ENCODE measurements at regions not wholly inside any gene's neighbourhood (a gene's known extent, or its start where the extent isn't known, plus 50 kb on each side); places are given as distances from the start of the nearest gene placed in this dataset.

GRCh38 chr3:44128057-44128775, 113.5 kb upstream of the TOPAZ1 start:
- Histone ChIP-seq H3F3A (ENCODE audit: insufficient read depth, low read length, poor library complexity, severe bottlenecking) (peaks cover 4% of the 10 kb centered on the region), H3K27me3 (ENCODE audit: insufficient read depth, low read depth, low read length) (no peaks in the 10 kb centered on the region), H3K9ac (ENCODE audit: low read length) (peak overlapping the region; percentile 67), H3K27ac (ENCODE audit: low read length) (peak overlapping the region; percentile 90), H3K4me3 (ENCODE audit: low read length) (peak overlapping the region; percentile 48), H3K9me3 (ENCODE audit: low read length) (no peaks in the 10 kb centered on the region), H3K36me3 (ENCODE audit: insufficient read depth, low read length) (no peaks in the 10 kb centered on the region), H3K79me2 (replicated peaks; ENCODE audit: insufficient read depth, low read length) (no peaks in the 10 kb centered on the region), H3K4me2 (ENCODE audit: low read length) (peak overlapping the region; percentile 63), H4K20me1 (ENCODE audit: insufficient read depth) (no peaks in the 10 kb centered on the region), H3K9me2 (ENCODE audit: insufficient read depth, low read length) (no peaks in the 10 kb centered on the region), H2AFZ (ENCODE audit: low read depth, low read length) (peak overlapping the region; percentile 49)
- TF ChIP-seq, protein P1, sequence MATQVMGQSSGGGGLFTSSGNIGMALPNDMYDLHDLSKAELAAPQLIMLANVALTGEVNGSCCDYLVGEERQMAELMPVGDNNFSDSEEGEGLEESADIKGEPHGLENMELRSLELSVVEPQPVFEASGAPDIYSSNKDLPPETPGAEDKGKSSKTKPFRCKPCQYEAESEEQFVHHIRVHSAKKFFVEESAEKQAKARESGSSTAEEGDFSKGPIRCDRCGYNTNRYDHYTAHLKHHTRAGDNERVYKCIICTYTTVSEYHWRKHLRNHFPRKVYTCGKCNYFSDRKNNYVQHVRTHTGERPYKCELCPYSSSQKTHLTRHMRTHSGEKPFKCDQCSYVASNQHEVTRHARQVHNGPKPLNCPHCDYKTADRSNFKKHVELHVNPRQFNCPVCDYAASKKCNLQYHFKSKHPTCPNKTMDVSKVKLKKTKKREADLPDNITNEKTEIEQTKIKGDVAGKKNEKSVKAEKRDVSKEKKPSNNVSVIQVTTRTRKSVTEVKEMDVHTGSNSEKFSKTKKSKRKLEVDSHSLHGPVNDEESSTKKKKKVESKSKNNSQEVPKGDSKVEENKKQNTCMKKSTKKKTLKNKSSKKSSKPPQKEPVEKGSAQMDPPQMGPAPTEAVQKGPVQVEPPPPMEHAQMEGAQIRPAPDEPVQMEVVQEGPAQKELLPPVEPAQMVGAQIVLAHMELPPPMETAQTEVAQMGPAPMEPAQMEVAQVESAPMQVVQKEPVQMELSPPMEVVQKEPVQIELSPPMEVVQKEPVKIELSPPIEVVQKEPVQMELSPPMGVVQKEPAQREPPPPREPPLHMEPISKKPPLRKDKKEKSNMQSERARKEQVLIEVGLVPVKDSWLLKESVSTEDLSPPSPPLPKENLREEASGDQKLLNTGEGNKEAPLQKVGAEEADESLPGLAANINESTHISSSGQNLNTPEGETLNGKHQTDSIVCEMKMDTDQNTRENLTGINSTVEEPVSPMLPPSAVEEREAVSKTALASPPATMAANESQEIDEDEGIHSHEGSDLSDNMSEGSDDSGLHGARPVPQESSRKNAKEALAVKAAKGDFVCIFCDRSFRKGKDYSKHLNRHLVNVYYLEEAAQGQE (IDR thresholded peaks at IDR 0.05; ENCODE audit: borderline replicate concordance): peak; percentile 23
- TF ChIP-seq MXI1 (conservative IDR thresholded peaks at IDR 0.05; ENCODE audit: poor library complexity, severe bottlenecking) (no peak), EP300 (conservative IDR thresholded peaks at IDR 0.05; ENCODE audit: poor library complexity, severe bottlenecking) (peak; percentile 84), POLR2AphosphoS5 (IDR thresholded peaks at IDR 0.05) (no peak), SMC3 (conservative IDR thresholded peaks at IDR 0.05; ENCODE audit: poor library complexity) (peak; percentile 36), RAD21 (conservative IDR thresholded peaks at IDR 0.05) (peak; percentile 41), EZH2 (IDR thresholded peaks at IDR 0.05; ENCODE audit: borderline replicate concordance, insufficient read depth, low read length, poor library complexity, severe bottlenecking) (no peak), TAF1 (IDR thresholded peaks at IDR 0.05; ENCODE audit: low read depth) (no peak)
- TF ChIP-seq, protein P2, sequence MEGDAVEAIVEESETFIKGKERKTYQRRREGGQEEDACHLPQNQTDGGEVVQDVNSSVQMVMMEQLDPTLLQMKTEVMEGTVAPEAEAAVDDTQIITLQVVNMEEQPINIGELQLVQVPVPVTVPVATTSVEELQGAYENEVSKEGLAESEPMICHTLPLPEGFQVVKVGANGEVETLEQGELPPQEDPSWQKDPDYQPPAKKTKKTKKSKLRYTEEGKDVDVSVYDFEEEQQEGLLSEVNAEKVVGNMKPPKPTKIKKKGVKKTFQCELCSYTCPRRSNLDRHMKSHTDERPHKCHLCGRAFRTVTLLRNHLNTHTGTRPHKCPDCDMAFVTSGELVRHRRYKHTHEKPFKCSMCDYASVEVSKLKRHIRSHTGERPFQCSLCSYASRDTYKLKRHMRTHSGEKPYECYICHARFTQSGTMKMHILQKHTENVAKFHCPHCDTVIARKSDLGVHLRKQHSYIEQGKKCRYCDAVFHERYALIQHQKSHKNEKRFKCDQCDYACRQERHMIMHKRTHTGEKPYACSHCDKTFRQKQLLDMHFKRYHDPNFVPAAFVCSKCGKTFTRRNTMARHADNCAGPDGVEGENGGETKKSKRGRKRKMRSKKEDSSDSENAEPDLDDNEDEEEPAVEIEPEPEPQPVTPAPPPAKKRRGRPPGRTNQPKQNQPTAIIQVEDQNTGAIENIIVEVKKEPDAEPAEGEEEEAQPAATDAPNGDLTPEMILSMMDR (IDR thresholded peaks at IDR 0.05; ENCODE audit: poor library complexity, severe bottlenecking): no peak

DNA sequence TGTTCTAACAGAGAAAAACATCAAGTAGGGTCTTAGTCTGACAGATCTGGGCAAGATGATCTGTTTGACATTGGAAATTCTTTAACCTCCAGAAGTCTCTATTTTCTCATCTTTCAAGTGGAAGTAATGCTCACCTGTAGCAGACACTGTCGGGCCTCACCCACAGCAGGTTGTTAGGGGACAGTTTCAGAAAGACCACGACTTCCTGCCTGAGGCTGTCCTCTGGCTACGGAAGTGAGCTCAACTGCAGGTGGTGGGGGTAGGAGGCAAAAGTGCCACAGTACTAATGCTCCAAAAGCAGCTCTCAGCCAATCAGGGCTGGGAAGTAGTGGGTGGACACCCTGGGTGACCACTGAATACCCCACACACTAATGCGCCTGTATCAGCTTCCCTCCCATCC, 111.4 kb upstream of the TOPAZ1 start:
- no peaks in the 10 kb centered on the region for H3K9me2 ChIP-seq (ENCODE audit: insufficient read depth, low read length)
- TF ChIP-seq POLR2AphosphoS5 (IDR thresholded peaks at IDR 0.05) (no peak), RAD21 (conservative IDR thresholded peaks at IDR 0.05) (no peak), TAF1 (IDR thresholded peaks at IDR 0.05; ENCODE audit: low read depth) (no peak), EZH2 (IDR thresholded peaks at IDR 0.05; ENCODE audit: borderline replicate concordance, insufficient read depth, low read length, poor library complexity, severe bottlenecking) (no peak), MXI1 (conservative IDR thresholded peaks at IDR 0.05; ENCODE audit: poor library complexity, severe bottlenecking) (no peak), EP300 (conservative IDR thresholded peaks at IDR 0.05; ENCODE audit: poor library complexity, severe bottlenecking) (no peak), SMC3 (conservative IDR thresholded peaks at IDR 0.05; ENCODE audit: poor library complexity) (no peak)
- TF ChIP-seq, protein P1 (IDR thresholded peaks at IDR 0.05; ENCODE audit: borderline replicate concordance): no peak
- TF ChIP-seq, protein P2 (IDR thresholded peaks at IDR 0.05; ENCODE audit: poor library complexity, severe bottlenecking): no peak
- H3K9me3 ChIP-seq (ENCODE audit: low read length): no peaks in the 10 kb centered on the region
- H3K79me2 ChIP-seq (replicated peaks; ENCODE audit: insufficient read depth, low read length): no peaks in the 10 kb centered on the region
- H2AFZ ChIP-seq (ENCODE audit: low read depth, low read length): no peak overlapping the region
- H3K9ac ChIP-seq (ENCODE audit: low read length): no peak overlapping the region
- H3K36me3 ChIP-seq (ENCODE audit: insufficient read depth, low read length): no peaks in the 10 kb centered on the region
- H3K27ac ChIP-seq (ENCODE audit: low read length): no peak overlapping the region
- no peaks in the 10 kb centered on the region for H3K27me3 ChIP-seq (ENCODE audit: insufficient read depth, low read depth, low read length)
- H3F3A ChIP-seq (ENCODE audit: insufficient read depth, low read length, poor library complexity, severe bottlenecking): peaks cover 4% of the 10 kb centered on the region
- no peaks in the 10 kb centered on the region for H4K20me1 ChIP-seq (ENCODE audit: insufficient read depth)
- no peak overlapping the region for H3K4me2 ChIP-seq (ENCODE audit: low read length)
- H3K4me3 ChIP-seq (ENCODE audit: low read length): no peak overlapping the region

All from neural cell (in vitro differentiated cells).